ENCODE measurements at regions not wholly inside any gene's neighbourhood (a gene's known extent, or its start where the extent isn't known, plus 50 kb on each side); places are given as distances from the start of the nearest gene placed in this dataset.

DNA sequence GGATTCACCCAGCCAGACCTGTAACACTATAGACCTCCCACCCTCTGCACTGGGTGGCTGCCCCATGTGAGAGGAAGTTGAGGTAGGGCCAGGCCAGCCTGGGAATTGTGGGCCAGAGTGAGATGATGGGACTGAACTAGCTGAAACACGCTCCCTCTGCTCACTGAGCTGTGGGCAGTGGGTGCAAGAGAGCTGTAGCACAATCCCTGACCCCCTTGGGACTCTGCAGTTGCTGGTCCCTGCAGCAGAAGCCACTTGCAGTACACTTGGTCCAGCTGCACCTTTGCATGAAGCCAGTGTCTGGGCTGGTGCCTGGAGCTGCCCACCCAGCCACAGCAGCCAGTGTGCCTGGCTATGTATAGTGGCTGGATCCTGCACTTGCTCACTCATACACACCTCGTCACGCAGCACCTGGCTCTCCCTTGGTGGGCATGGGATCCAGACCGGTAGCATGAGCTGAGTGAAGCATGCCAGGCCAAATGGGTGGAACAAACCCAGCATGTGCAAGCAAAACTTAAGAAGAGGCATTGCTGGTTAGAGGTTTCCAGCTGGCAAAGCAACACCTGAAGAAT, 805.7 kb upstream of the GBE1 start:
- Mint-ChIP-seq H3K27me3 (ENCODE audit: low read depth in 3 of 3) (no peaks in the 10 kb centered on the region), H3K4me1 (no peaks in the 10 kb centered on the region), H3K4me3 (no peak overlapping the region), H3K9me3 (peaks cover 0 to 13% (median 5%) of the 10 kb centered on the region in 7 donors), H3K36me3 (no peaks in the 10 kb centered on the region), H3K27ac (no peak overlapping the region)
- Histone ChIP-seq H3K79me2 (ENCODE audit: insufficient read depth, low read length) (no peaks in the 10 kb centered on the region), H3K27ac (ENCODE audit: low read depth in 1 of 2, low read length in 2 of 2) (no peak overlapping the region), H3K9ac (ENCODE audit: insufficient read depth, low read length, poor library complexity, severe bottlenecking) (no peak overlapping the region), H3K27me3 (ENCODE audit: control insufficient read depth in 2 of 2, insufficient read depth in 2 of 2, low read length in 2 of 2) (no peaks in the 10 kb centered on the region), H4K20me1 (ENCODE audit: insufficient read depth, low read length) (no peaks in the 10 kb centered on the region), H3K9me3 (replicated peaks in 1 of 2; ENCODE audit: control insufficient read depth in 1 of 2, insufficient read depth in 1 of 2, low read length in 2 of 2) (peaks cover 7 to 11% of the 10 kb centered on the region in 2 donors), H3K4me1 (ENCODE audit: control insufficient read depth in 1 of 2, insufficient read depth in 2 of 2, low read length in 2 of 2) (no peaks in the 10 kb centered on the region), H3K4me3 (replicated peaks in 1 of 3; ENCODE audit: low read depth in 2 of 3, low read length in 3 of 3) (no peak overlapping the region), H3K36me3 (replicated peaks in 1 of 2; ENCODE audit: control insufficient read depth in 1 of 2, insufficient read depth in 2 of 2, low read length in 2 of 2) (no peaks in the 10 kb centered on the region), H2AFZ (ENCODE audit: insufficient read depth, low read depth, low read length, poor library complexity, severe bottlenecking) (no peak overlapping the region), H3K4me2 (replicated peaks; ENCODE audit: extremely low read depth, low read length, poor library complexity, severe bottlenecking) (no peak overlapping the region)
- DNase-seq, result no peak
- 87% methylated on average over 4 of the region's 4 CpGs for WGBS (ENCODE audit: insufficient coverage)
- TF ChIP-seq, protein P1, sequence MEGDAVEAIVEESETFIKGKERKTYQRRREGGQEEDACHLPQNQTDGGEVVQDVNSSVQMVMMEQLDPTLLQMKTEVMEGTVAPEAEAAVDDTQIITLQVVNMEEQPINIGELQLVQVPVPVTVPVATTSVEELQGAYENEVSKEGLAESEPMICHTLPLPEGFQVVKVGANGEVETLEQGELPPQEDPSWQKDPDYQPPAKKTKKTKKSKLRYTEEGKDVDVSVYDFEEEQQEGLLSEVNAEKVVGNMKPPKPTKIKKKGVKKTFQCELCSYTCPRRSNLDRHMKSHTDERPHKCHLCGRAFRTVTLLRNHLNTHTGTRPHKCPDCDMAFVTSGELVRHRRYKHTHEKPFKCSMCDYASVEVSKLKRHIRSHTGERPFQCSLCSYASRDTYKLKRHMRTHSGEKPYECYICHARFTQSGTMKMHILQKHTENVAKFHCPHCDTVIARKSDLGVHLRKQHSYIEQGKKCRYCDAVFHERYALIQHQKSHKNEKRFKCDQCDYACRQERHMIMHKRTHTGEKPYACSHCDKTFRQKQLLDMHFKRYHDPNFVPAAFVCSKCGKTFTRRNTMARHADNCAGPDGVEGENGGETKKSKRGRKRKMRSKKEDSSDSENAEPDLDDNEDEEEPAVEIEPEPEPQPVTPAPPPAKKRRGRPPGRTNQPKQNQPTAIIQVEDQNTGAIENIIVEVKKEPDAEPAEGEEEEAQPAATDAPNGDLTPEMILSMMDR (IDR thresholded peaks at IDR 0.05), result no peak
- intact Hi-C loops (cut with micrococcal nuclease), result no loop called here

DNA sequence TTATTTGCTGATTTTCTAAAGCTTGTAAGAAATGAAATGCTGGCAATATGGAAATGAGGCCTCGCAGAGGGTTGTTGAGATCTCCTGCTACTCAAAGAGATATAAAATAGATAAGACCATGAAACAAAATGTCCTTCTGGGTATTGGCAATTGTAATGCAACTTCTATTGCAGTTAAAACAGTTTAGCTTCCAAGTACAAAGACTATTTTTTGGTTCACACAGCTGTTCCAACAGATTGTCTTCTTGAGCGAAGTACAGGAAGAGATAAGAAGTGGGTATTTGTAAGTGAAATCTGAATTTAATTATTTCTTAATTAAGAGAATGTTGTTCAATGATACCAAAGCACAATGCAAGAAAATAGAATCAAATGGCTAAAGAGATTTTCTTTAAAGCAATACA, 801.5 kb upstream of the GBE1 start:
- H3K27me3 ChIP-seq (ENCODE audit: control insufficient read depth in 2 of 2, insufficient read depth in 2 of 2, low read length in 2 of 2), result no peaks in the 10 kb centered on the region
- H3K27me3 Mint-ChIP-seq (ENCODE audit: low read depth in 3 of 3), result no peaks in the 10 kb centered on the region

More for the DNA sequence above, 801.5 kb upstream of the GBE1 start:
- no CpG with 5 or more reads among the region's 2 CpGs for WGBS (ENCODE audit: insufficient coverage)
- no peaks in the 10 kb centered on the region for H3K4me1 ChIP-seq (ENCODE audit: control insufficient read depth in 1 of 2, insufficient read depth in 2 of 2, low read length in 2 of 2)
- H2AFZ ChIP-seq (ENCODE audit: insufficient read depth, low read depth, low read length, poor library complexity, severe bottlenecking), result no peak overlapping the region
- H4K20me1 ChIP-seq (ENCODE audit: insufficient read depth, low read length), result no peaks in the 10 kb centered on the region
- no peak for DNase-seq
- intact Hi-C loops (cut with micrococcal nuclease), result no loop called here
- Mint-ChIP-seq H3K4me3 (no peak overlapping the region), H3K9me3 (peaks cover 0 to 8% (median 3%) of the 10 kb centered on the region in 7 donors), H3K27ac (no peak overlapping the region), H3K4me1 (no peaks in the 10 kb centered on the region), H3K36me3 (no peaks in the 10 kb centered on the region)
- H3K27ac ChIP-seq (ENCODE audit: low read depth in 1 of 2, low read length in 2 of 2), result no peak overlapping the region
- peaks cover 7 to 11% of the 10 kb centered on the region in 2 donors for H3K9me3 ChIP-seq (replicated peaks in 1 of 2; ENCODE audit: control insufficient read depth in 1 of 2, insufficient read depth in 1 of 2, low read length in 2 of 2)
- no peaks in the 10 kb centered on the region for H3K79me2 ChIP-seq (ENCODE audit: insufficient read depth, low read length)
- no peak overlapping the region for H3K4me2 ChIP-seq (replicated peaks; ENCODE audit: extremely low read depth, low read length, poor library complexity, severe bottlenecking)
- no peak overlapping the region for H3K4me3 ChIP-seq (replicated peaks in 1 of 3; ENCODE audit: low read depth in 2 of 3, low read length in 3 of 3)
- TF ChIP-seq, protein P1 (IDR thresholded peaks at IDR 0.05), result no peak
- H3K36me3 ChIP-seq (replicated peaks in 1 of 2; ENCODE audit: control insufficient read depth in 1 of 2, insufficient read depth in 2 of 2, low read length in 2 of 2), result no peaks in the 10 kb centered on the region
- no peak overlapping the region for H3K9ac ChIP-seq (ENCODE audit: insufficient read depth, low read length, poor library complexity, severe bottlenecking)

Measured in CD14-positive monocyte (primary cell).